GM18873 (cell line): ENCODE measurements at regions not wholly inside any gene's neighbourhood (a gene's known extent, or its start where the extent isn't known, plus 50 kb on each side); places are given as distances from the start of the nearest gene placed in this dataset.

Experiments used
- ATAC-seq: cut with Tn5 transposase; IDR thresholded peaks from one replicate; pipeline ENCODE4 v1.9.1; 2021; ENCODE audit warnings: mild to moderate bottlenecking, moderate library complexity, moderate number of reproducible peaks; ENCODE audit not compliant: unreplicated experiment, low FRiP score

GRCh38 chr22:46074771-46075551, 75.4 kb upstream of the PPARA start:
- no peak for ATAC-seq

GRCh38 chr22:46075764-46076531, 74.4 kb upstream of the PPARA start:
- ATAC-seq = no peak

- no peak for ATAC-seq
Measured at GRCh38 chr22:46076651-46077339, 73.5 kb upstream of the PPARA start.

- no peak for ATAC-seq
Measured at GRCh38 chr22:46077669-46078099, 72.6 kb upstream of the PPARA start.

- no peak for ATAC-seq
Measured at GRCh38 chr22:46078241-46079092, 71.9 kb upstream of the PPARA start.

- no peak for ATAC-seq
Measured at GRCh38 chr22:46079093-46079860, 71.0 kb upstream of the PPARA start.

GRCh38 chr22:46079861-46080821, 70.2 kb upstream of the PPARA start:
- no peak for ATAC-seq

GRCh38 chr22:46081036-46081830, 69.1 kb upstream of the PPARA start:
- no peak for ATAC-seq

- ATAC-seq = no peak
Measured at GRCh38 chr22:46081831-46082210, 68.5 kb upstream of the PPARA start.

- ATAC-seq = no peak
Measured at GRCh38 chr22:46082633-46083032, 67.7 kb upstream of the PPARA start.

- no peak for ATAC-seq
Measured at GRCh38 chr22:46083383-46084350, 66.7 kb upstream of the PPARA start.

GRCh38 chr22:46084376-46084775, 66.0 kb upstream of the PPARA start:
- ATAC-seq = no peak

- no peak for ATAC-seq
Measured at GRCh38 chr22:46084943-46085827, 65.1 kb upstream of the PPARA start.

GRCh38 chr22:46085828-46086576, 64.3 kb upstream of the PPARA start:
- no peak for ATAC-seq
